Cerebellar cortex (tissue), 1 donor: ENCODE measurements at regions not wholly inside any gene's neighbourhood (a gene's known extent, or its start where the extent isn't known, plus 50 kb on each side); places are given as distances from the start of the nearest gene placed in this dataset.
A peak's percentile ranks its signal among the peaks of the same experiment; 100 is the strongest.

ENCODE experiments used
- DNase-seq: peaks from one replicate; pipeline ENCODE4 v3.0.0-alpha.2; 2015; ENCODE audit warnings: low spot score

DNA sequence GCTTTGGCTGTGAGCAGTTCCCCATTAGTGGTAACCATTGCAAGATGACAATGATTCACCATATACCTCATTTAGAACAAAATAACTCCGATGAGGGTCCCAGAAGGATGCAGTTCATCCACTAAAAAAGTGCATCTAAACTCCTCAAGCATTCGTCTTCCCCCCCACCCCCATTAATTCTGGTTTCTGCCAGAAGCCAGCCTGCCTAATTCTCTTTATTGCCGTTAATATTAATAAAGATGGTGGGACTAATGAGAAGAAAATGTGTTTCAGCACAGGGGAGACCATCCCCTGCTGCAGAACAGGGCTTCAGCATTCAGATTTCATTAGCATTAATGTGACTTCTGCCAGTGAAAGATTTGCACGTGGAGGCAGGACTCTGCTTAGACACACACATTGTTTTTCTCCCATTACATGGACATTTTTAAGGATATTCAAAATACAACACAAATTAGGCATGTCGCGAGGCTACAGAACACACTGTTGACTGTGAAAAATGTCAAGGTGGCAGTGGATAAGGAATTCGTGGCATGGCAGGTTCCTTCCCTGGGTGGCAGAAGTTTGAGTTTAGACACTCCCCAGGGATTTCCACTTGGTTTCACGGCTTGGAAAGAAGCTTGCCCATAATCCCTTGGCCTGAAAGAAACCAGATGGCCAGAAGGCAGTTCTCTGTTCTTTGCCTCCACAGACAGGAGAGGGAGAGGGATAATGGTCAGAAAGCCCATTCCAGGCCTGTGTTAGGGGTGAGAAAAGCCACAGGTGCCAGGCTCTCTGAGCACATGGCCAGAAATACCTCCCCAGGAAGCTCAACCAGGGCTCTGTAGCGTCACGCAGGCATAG lies 236.5 kb downstream of the FOXO1 start:
- DNase-seq: peak; percentile 16

DNA sequence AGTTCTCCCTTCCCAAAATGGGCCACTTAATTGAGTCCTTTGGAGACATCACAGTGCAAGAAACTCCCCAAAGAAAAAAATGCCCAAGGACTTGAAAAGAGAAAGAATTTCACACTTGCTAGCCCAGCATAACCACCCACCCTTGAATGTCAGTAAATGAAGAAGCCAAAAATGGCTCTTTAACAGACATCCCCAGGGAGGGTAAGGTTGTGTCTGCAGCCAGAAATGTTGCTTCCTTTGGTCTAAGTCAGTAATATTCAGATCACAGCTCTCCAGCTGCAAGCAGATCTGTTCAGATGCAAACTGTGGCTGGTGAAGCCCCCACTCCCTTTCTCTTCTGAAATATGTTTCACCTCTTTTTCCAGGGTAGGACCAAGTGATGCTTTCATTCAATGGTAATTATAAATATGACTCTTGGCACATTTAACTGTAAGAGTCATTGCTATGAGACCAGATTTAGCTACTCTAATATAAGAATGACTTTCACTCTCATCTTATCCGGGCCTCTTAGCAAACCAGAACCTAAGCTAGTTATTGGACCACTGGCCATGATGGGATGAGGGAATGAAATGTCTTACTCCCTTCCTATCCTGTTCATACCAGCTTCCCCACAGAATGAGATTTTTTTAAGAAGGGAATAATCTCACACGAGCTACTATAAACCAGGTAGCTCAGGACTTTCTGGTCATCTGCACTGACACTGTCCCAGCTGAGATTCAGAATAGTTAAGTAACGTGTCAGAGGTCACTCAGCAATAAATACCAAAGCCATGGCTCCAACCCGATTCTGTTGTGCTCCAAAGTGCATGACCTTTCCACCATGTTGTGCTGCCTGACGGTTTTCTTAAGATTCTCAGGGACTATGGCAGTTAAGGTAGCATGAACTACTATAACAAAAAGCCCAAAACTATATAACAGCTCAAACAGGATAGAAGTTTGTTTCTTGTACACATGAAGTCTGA lies 234.1 kb downstream of the FOXO1 start:
- no peak for DNase-seq

DNA sequence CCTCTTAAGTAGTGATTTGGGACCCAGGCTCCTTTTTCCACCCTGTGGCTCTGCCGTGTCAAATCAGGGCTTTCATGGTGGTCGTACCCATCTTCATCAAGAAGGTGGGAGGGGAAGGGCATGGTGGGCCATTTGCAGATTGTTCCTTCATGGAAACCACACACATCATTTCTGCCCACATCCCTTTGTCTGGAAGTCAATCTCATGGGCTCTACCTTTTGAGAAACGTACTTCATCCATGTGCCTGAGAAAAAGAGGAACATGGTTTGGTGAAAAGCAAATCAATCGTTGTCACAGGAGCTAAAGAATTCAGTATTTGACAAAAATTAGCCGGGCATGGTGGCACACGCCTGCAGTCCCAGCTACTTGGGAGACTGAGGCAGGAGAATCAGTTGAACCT lies 233.4 kb downstream of the FOXO1 start:
- DNase-seq: no peak

DNA sequence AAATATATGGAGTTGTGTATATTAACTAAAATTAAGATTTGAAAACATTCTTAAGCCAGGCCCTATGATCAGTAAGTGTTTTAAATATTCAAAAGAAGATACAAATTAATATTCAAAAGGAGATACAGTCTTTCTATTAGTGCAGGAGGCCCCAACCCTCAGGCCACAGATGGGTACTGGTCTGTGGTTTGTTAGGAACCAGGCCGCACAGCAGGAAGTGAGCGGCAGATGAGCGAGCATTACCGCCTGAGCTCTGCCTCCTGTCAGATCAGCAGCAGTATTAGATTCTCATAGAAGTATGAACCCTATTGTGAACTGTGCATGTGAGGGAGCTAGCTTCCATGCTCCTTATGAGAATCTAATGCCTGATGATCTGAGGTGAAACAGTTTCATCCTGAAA lies 232.9 kb downstream of the FOXO1 start:
- DNase-seq: no peak

DNA sequence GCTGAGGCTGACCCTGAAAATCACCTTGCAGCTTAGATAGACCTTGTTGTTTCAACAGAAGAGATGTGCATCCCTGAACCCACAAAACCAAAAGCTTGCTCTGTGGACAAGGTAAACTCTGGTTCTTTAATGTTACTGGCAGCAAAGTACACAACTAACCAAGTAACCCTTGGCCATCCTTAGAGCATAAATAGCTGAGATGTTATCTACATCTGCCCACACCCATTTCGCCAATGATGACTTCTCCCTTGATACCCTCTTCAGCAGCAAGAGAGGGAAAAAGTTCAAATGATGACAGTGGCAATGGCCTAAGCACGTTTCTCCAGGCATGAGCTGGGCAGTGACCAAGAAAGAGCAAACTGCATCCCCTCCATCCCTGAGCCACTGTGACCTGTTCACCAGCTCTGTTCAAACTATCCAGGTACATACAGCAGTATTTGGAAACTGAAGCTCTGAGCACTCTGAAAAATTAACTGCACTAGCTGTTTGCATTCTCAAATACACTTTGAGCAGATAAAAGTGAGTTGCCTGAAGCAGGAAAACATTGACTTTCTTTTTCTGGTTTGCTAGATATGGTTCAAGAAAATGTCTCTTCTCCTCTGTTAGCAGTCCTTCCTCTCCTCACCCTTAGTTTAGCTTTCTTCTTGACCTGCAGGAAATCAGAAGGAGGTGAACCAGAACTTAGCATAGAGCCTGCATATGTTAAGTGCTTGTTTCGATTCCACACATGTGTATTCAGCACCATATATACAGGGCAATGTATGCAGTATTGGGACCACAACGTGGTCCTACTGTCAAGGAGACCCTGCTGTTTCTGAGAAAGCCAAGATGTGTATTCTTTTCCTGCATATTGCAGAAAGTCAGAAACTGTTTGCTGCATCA lies 231.7 kb downstream of the FOXO1 start:
- no peak for DNase-seq

DNA sequence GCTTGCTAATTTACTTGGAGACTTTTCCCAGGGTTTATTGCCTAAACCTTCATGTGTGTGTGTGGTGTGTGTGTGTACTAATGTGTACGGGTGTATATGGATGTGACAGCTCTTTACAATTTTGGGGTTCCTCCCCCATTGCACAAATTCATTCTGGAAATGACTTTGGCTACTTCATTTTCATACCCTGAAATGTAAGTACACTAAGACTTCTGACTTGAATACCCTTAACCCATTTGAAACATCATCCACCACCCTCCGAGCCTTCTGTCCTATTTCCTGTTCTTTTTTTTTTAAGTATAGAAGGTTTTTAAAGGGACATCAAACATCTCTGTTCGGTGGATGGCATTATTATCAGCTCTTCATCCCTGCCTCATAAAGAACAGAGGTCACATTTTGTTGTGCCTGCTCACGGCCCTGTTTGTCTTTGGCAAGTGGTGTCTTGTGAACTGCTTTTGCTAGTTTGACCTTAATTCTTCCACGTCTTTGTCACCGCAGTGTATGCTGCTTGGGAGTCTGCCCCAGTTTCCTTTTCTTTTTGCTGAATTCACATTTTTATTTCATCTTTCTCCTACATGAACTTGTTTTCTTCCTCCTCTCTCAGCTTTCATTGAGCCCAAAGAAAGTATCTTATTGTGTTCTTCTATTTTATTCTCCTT lies 228.3 kb downstream of the FOXO1 start:
- DNase-seq: no peak

DNA sequence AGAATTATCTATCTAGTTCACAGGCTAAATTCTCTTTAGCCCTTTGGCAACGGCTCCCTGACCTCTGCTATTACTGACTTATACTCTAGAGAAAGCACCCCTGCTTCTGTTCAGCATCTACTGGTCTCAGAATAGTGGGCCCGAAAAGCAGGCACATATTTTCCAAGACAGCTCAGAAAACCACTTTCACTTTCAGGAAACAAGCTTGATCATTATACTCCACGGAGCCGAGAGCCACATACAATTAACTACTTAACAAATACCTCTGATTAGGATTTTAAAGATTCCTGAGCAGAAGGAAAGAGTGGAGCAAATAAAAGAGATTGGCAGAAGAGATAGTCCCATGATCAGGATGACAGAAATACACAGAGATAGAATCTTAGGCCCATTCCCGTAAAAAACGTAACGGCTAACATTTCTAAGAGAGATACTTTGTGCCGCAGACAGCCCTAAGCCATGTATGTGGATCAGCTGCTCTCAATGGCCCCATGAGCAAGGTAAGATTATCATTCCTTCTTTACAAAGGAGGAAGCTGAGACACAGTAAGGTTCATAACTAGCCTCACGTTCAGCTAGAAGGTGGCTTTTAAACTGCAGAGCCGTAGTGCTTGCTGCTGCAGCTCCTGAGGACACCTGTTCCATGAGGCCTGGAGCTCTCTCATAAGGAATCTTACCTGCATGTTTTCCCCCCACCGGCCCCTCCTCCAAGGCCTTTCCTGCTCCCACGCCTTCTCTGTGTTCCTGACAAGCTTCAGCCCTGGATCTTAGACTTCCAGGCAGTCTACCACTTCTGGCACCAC lies 227.2 kb downstream of the FOXO1 start:
- DNase-seq: no peak

DNA sequence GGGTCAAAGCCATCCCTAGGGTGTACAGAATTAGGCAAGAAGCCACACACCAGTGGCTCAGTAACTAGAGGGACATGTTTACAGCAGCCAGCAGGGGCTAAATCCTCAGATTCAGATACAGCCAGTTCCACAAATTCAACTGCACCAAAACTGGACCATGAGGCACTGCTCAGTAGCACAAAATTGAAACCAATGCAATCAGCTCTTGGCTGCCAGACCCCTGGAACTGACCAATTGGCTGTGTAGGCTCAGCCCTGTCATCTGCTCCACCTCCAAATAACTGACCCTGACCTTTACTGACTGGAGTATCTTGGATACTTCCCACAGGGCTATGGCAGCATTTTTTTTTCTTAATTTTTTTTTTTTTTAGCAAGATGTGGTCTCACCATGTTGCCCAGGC lies 226.5 kb downstream of the FOXO1 start:
- DNase-seq: no peak

DNA sequence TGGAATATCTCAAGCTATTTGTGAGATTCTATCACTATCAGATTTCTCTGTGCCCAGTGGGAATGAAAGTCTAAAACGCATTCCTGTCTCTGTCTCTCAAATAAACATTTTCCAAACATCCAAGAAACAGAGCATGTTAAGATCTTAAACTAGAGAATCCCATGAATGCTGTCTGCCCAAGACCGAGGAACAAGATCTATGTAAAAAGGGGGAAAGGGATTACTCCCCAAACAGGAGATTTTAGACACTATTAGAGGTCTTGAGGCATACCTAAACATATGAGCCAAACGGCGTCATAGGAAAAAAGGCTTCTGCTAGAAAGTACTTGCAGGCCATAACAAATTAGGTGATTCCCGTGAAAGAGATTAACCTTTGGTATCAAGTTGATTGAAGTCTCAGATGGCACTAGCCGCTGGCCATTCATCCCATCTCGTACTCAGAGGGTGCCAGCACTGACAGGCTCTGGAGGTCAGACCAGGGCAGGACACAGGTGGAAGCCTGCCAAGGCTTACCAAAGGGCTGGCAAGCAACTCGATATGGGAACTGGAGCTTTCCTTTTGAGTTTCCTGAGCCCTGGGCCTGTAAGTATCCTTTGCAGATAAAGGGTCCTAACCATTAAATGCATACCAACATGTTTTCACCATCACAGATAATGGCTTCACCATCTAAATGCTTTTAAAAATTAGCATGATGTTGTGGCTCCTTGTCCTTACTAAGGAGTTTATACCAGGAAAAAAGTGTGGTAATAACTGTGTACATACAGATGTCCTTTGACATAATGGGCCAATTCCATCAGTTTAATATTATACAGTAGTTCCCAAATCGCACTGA lies 225.2 kb downstream of the FOXO1 start:
- DNase-seq: peak; percentile 53

DNA sequence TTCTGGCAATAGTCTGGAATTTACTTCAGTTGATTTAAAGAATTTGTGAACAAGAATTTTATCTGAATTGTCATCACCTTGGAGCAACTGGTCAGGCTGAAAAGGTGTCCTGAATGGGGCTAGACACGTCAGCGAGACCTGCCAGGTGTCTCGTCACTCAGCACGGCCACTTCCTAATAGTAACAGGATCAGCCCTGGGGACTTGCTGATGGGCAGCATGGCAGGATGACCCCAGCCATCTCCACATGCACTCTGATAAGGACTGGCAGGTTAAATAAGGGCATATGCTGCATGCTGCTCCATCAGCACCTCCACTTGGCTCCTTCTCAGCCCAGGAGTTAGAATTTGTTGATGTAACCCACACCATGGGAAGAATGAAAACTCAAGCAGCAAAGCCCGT lies 224.2 kb downstream of the FOXO1 start:
- no peak for DNase-seq

DNA sequence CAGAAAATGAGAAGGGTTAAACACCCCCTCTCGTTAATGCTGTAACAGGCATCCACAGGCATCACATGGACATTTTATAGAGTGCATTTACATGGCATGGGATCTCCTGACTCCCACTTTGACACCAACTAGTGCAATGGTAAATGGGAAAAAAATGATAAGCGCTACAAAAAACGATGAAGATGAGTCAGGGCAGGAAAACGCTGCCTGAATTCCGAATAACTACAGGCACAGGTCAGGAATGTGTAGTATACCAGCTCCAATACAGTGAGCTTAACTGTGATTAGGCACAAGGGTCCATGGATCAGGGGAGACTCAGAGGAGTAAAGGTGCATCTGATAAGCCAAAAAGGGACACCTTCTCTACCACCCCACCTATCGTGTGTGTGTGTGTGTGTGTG lies 223.6 kb downstream of the FOXO1 start:
- no peak for DNase-seq

DNA sequence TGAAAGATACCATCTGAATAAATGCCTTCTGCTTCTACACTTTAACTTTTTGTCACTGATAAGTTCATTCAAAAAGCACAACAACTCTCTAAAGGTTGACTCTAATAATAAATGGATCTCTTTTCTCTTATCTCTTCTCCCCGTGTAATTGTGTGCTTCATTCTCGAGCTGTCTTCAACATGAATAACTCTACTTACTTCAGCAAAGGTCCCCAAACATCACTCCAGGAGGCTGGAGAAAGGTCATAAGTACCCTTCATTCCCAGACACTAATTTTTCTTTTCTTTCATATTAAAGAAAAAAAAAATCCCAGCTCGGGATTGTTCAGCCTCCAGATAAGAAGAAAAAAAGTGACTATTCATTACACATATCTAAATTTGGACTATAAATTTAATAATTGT lies 222.2 kb downstream of the FOXO1 start:
- no peak for DNase-seq

DNA sequence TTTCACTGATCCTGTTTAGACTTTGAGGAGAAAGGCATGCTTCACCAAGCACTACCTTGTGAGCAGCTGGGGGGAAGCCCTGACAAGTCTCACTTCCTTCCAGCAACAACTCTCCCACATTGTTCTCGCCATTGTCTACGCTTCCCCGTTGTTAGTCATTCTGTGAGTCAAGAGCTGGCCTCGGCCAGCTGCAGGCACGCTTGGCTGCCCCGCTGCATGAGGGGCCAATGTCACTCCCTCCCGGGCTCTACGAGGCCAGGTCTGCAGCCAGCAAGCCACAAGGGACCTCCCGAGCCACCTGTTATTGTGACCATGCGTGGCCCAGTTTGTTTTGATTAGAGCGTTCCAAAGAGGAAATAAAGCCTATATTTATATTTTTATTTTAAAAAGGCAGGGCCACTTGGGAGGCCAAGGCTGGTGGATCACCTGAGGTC lies 220.9 kb downstream of the FOXO1 start:
- no peak for DNase-seq

DNA sequence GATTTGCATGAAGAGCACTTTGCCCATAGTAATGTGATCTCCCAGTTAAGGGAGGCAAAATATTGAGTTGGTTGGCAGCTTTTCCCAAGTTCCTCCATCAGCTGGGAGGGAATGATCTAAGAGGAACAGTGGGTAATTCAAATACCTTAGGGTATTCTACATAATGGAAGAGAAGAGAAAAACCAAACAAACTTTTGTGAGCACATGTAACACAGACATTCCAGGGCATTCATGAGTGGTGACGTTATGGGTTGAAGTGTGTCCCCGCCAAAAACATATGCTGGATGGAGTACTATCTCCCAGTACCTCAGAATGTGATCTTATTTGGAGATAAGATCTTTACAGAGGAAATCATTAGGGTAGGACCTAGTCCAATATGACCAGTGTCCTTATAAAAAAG lies 220.1 kb downstream of the FOXO1 start:
- DNase-seq: no peak

DNA sequence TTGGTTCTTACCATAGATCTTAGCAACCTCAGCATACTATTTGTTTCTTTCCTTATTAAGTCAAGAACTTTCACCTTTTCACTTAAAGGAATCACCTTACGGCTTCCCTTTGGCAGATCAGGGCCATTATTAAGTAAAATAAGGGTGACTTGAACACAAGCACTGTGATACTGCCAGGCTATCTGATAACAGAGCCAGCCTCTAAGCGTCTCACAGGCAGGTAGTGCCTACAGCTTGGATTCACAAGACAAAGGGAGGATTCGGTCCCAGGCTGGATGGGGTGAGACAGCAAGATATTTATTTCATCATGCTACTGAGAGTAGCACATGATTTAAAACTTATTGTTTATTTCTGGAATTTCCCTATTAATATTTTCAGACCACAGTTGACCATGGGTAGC lies 218.6 kb downstream of the FOXO1 start:
- DNase-seq: no peak

DNA sequence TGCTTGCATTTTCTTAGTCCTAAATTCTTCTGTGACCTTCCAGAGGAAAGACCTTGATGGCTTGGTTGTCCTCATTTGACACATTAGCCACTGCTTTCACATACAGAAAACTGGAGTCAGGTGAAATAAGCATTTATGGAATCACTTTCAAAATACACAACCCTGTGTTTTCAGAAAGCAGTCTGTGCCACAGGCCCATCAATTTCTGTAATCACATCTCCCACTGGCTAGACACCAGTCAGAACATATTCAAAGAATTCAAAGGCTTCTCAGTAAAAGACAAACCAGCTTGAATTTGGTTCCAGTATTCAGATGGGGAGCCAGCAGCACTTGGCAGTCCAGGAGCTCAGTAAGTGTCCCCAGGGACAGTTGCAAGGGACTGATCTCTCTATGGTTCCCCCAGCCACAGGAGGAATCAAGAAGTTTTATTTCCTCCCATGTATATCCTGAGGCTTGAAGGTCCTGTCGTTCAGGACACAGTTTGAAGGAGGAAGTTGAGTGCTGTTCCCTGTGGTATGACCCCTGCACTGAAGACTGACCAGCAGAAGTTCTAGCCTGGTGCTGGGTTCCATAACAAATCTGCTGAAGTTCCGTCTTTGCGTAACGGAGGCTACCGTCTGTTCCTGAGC lies 214.3 kb downstream of the FOXO1 start:
- DNase-seq: no peak

DNA sequence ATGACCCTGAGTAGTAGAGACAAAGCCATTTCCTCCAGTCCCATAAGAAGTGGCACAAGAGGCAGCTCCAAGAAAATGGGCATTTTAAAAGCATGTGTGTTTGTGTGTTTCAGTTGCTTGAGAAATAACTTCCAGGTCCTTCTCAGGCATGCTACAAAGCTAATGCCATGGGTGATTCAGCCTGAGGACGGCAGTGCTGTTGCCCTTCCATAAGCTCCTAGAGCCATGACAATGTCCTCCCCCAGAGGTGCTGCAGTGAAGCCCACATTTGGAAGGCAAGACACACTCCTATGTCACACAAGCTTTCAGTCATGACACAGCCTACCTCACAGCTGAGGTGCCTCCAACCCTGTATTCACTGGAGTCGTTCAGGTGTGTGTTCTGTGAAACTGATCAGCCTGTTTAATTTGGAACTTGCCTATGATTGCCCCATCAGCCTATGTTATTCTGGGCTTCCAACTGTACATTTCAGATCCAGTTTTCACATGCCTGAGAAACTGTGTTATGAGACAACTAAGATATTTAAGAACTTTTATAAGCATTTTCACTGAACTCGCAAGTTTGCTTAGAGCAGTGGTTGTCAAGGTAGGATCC lies 213.6 kb downstream of the FOXO1 start:
- DNase-seq: no peak

DNA sequence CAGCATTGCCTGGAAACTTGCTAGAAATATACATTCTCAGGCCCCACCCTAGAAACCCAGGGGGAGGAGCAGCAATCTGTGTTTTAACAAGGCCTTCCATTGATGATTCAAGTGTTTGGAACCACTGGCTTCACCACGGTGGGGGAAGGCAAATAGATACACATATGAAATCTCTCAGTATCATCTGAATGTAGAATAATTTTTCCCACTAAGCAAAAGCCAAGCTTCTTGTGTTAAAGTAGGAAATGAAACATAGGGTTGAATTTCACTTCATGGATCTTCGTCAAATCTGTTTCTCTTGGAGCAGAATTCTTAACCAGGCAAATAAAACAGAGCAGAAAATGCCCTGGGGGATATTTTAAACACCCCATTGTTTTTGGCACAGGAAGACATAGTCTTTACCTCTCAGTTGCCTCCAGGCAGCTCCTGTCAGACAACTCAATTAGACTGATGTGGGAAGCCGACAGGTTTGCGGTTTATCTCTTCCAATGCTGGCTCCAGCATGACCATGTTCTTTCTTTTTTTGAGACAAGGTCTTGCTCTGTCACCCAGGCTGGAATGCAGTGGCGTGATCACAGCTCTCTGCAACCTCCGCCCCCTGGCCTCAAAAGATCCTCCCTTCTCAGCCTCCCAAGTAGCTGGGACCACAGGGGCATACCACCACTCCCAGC lies 213.0 kb downstream of the FOXO1 start:
- DNase-seq: no peak
